ENCODE measurements at regions not wholly inside any gene's neighbourhood (a gene's known extent, or its start where the extent isn't known, plus 50 kb on each side); places are given as distances from the start of the nearest gene placed in this dataset.
"Not testable (repeated sequence)": the region's sequence is repeated elsewhere in the genome, so short reads cannot be mapped to it uniquely, and the experiment has no call there.

GRCh38 chr2:195572895-195573683 is 83.9 kb upstream of the SLC39A10 start:
- DNase-seq (ENCODE audit: low spot score in 2 of 2) (no peak), FAIRE-seq (no peak)

- DNase-seq (ENCODE audit: low spot score in 2 of 2) (no peak), FAIRE-seq (no peak)
These were observed 86.7 kb upstream of the SLC39A10 start for GRCh38 chr2:195570329-195570728.

- DNase-seq (ENCODE audit: low spot score in 2 of 2), result no peak
- FAIRE-seq, result no peak
These were observed 87.8 kb upstream of the SLC39A10 start for GRCh38 chr2:195569255-195569654.

DNA sequence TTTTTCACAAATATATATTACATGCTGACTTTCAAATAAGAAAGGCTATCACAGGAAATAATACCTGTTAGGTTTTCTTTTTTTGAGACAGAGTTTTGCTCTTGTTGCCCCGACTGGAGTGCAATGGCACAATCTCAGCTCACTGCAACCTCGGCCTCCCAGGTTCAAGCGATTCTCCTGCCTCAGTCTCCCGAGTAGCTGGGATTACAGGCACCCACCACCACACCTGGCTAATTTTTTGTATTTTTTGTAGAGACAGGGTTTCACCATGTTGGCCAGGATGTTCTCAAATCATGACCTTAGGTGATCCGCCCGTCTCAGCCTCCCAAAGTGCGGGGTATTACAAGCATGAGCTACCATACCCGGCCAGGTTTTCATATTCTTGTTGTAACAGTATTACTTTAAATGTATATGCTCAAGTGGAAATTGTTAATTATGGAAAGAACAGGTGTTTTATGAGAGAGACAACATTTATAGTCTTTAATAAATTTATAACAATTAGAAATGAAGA is 92.3 kb upstream of the SLC39A10 start:
- DNase-seq (ENCODE audit: low spot score in 2 of 2); FAIRE-seq: not testable (repeated sequence)

GRCh38 chr2:195563857-195564512 is 93.0 kb upstream of the SLC39A10 start:
- FAIRE-seq (no peak), DNase-seq (ENCODE audit: low spot score in 2 of 2) (no peak)

DNA sequence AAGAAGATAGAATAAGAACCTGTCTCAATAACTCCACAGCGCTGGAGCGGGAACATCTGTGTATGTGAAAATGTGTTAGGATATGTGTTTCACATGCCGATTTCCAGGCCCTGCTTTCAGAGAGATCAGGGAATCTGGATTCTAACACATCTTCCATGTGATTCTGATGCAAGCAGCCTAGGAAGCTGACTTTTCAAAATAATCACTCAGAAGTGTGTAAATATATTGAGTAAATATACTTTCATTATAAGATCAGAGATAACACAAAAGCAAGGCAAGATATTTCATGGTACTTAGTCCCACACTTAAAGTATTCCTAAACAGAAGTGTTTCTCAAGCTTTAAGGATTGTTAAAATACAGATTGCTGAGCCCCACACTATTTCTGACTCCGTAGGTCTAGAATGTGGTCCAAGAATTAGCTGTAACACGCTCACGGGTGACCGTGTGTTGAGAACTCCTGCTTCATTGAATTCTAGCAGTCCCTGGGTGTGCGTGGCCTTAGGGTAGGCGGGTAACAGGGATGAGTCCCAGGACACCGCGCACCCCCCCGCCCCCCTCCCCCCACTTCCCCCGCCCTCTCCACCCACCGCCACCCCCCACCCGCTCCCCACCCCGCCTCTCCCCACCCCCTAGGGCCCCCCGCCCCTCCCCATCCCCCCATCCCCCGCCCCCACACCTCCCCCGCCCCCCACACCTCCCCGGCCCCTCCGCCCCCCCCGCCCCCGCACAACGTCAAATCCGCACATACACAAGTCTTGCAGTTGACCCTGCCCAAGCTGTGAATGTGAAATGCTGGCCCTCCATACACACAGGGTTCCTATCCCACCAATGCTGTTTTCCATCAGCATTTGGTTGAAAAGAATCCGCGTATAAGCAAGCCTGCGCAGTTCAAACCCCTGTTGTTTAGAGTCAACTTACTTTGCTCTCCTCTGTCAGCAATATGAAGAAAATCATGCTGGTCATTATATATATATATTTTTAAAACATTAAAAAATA is 94.2 kb upstream of the SLC39A10 start:
- no peak for DNase-seq (ENCODE audit: low spot score in 2 of 2)
- no peak for FAIRE-seq

DNA sequence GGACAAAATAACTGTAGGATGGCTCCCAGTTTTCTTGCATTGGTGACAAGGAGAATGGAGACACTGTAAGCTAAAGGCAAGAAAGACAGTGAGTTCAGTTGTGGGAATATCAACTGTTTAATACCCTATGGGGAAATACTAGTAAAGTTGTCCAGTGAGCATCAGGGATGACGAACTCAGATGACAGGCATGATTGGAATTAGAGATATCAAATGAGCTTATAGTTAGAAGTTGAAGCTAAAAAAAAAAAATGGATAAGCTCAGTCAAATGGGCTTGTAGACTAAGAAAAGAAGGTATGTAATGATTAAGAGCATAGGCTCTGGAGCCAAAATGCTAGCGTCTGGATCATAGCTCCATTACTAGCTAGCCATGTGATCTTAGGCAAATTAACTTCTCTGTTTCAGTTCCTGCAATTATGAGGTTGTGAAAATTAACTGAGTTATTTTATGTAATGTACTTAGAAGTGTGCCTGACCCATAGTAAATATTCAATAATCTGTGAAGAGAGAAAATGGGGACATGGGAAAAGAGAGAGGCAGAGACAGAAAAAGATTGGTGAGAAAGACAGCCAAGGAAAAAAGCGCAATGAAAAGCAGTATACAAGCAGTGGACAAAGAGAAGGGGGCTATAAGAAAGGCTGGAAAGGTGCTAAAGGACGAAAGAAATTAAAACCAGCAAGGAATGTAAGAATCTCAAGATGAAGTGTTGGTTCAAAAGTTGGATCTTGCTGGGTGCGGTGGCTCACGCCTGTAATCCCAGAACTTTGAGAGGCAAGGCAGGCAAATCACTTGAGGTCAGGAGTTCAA is 95.7 kb upstream of the SLC39A10 start:
- DNase-seq (ENCODE audit: low spot score in 2 of 2) (no peak), FAIRE-seq (no peak)

- DNase-seq (ENCODE audit: low spot score in 2 of 2) (no peak), FAIRE-seq (no peak)
These were observed 96.7 kb upstream of the SLC39A10 start for GRCh38 chr2:195560209-195560895.

- no peak for FAIRE-seq
- no peak for DNase-seq (ENCODE audit: low spot score in 2 of 2)
These were observed 97.6 kb upstream of the SLC39A10 start for GRCh38 chr2:195559431-195559914.

DNA sequence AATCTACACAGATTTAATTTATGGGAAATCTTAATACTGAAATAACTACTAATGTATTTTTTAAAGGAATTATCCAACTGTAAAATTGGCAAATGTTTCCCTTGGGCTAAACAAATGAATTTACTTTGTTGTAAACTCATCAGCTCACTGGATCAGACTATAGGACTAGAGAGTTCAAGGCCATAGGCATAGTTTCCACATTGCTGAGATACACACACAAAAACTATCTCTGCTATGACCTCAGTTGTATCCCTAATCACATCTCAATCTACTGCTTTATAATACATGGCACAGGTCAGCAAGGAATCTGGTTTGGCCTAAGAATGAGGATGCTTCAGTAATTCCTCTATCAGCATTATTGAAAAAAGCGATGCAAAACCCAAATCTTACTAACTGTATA is 101.1 kb upstream of the SLC39A10 start:
- DNase-seq (ENCODE audit: low spot score in 2 of 2) (no peak), FAIRE-seq (no peak)

- no peak for DNase-seq (ENCODE audit: low spot score in 2 of 2)
- no peak for FAIRE-seq
These were observed 104.4 kb upstream of the SLC39A10 start for GRCh38 chr2:195552581-195552980.

GRCh38 chr2:195548198-195548940 is 108.7 kb upstream of the SLC39A10 start:
- FAIRE-seq (no peak), DNase-seq (ENCODE audit: low spot score in 2 of 2) (no peak)

- DNase-seq (ENCODE audit: low spot score in 2 of 2); FAIRE-seq: not testable (repeated sequence)
These were observed 109.7 kb upstream of the SLC39A10 start for GRCh38 chr2:195547268-195547840.

DNA sequence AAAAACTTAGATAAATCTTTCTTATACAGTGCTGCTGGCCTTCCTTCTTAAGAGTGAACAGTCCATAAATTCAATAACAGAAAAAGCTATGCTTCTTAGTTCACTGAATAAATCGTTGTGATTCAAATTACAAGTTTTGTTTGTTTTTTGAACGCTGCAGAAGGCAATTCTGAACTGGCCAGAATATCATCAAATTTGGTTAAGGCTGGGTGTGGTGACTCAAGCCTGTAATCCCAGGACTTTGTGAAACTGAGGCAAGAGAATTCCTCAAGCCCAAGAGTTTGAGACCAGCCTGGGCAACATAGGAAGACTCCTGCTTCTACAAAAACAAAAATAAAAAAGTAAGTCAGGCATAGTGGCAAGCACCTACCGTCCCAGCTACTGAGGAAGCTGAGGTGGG is 111.2 kb upstream of the SLC39A10 start:
- DNase-seq (ENCODE audit: low spot score in 2 of 2) (no peak), FAIRE-seq (no peak)

- no peak for FAIRE-seq
- no peak for DNase-seq (ENCODE audit: low spot score in 2 of 2)
These were observed 112.8 kb upstream of the SLC39A10 start for GRCh38 chr2:195543902-195544894.

- no peak for DNase-seq (ENCODE audit: low spot score in 2 of 2)
- FAIRE-seq, result no peak
These were observed 114.0 kb upstream of the SLC39A10 start for GRCh38 chr2:195543063-195543462.

- DNase-seq (ENCODE audit: low spot score in 2 of 2), result no peak
- no peak for FAIRE-seq
These were observed 115.0 kb upstream of the SLC39A10 start for GRCh38 chr2:195542067-195542466.
